Peyer's patch (tissue), 4 donors: ENCODE measurements at regions not wholly inside any gene's neighbourhood (a gene's known extent, or its start where the extent isn't known, plus 50 kb on each side); places are given as distances from the start of the nearest gene placed in this dataset.

Experiments
- DNase-seq, 3 donors: peaks; one replicate each; pipeline ENCODE4 v3.0.0-alpha.2; 2017 to 2019
- H3K27ac ChIP-seq, 4 donors: fragments of 200-600 bp; sonication (generic); one replicate each; pipeline ENCODE4 v1.5.1; 2016 to 2019
- H3K27me3 ChIP-seq, 2 donors: fragments of 200-600 bp; sonication (generic); one replicate each; pipeline ENCODE4 v1.5.1; 2019
- H3K36me3 ChIP-seq, 3 donors: fragments of 200-600 bp; sonication (generic); one replicate each; pipeline ENCODE4 v1.5.1; 2016 to 2019
- H3K4me1 ChIP-seq, 4 donors: fragments of 200-600 bp; sonication (generic); one replicate each; pipeline ENCODE4 v1.5.1; 2016 to 2019
- H3K4me3 ChIP-seq, 4 donors: fragments of 200-600 bp; sonication (generic); 1 replicate in 3 of 4; 2 replicates in 1 of 4; pipeline ENCODE4 v1.5.1; 2016 to 2019; ENCODE audit warnings: mild to moderate bottlenecking in 1 of 4
- H3K9me3 ChIP-seq, 4 donors: fragments of 200-600 bp; sonication (generic); one replicate each; pipeline ENCODE4 v1.5.1; 2016 to 2019; ENCODE audit warnings: mild to moderate bottlenecking in 1 of 4
- POLR2A ChIP-seq, 2 donors: fragments of 450-650 bp; IDR thresholded peaks; one replicate each; pipeline ENCODE4 v1.5.1; 2017; ENCODE audit warnings: antibody characterized with exemption in 2 of 2, mild to moderate bottlenecking in 2 of 2, moderate library complexity in 2 of 2
- TF ChIP-seq, protein P1 (sequence below), 6 experiments: fragments of 450-650 bp in 4 of 6; fragments of 200-600 bp in 2 of 6; sonication (generic) in 1 of 6; IDR thresholded peaks; one replicate each; pipeline ENCODE4 v1.5.1; 2017 to 2019; ENCODE audit warnings: antibody characterized with exemption in 6 of 6, mild to moderate bottlenecking in 3 of 6, moderate library complexity in 1 of 6

DNA sequence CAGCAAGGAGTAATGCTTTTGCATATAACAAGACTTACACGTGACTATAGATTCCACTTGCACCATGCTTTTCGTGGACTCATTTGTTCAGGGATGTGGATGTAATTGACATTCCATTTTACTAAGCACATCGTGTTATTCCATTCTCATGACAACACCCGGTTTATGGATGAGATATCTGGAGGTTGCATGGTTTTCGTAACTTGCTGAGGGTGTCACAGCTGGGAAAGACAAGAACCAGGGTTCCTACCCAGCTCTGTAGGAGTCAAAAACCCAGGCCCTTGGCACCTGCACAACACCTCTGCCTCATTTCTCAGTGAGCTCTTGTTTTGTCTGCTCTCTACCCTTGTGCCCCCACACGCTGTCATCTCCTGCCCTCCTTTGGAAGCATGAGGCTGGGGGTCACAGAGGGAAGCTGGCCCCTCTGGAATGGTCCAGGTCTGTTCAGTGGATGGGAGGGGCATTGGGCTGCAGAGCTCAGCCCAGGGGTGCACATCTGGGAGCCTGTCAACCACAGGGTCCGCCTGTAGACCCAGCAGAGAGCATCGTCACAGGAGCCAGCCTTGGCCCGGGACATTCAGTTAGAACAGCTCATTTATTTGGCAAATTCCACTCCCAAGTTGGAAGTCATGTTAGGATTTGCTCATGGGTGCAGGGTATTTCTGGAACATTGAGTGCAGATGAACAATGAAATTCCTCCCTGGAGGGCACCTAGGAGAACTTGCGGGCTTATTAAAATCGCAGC is 120.1 kb upstream of the TWIST2 start:
- no peak overlapping the region for H3K4me3 ChIP-seq
- TF ChIP-seq, protein P1, sequence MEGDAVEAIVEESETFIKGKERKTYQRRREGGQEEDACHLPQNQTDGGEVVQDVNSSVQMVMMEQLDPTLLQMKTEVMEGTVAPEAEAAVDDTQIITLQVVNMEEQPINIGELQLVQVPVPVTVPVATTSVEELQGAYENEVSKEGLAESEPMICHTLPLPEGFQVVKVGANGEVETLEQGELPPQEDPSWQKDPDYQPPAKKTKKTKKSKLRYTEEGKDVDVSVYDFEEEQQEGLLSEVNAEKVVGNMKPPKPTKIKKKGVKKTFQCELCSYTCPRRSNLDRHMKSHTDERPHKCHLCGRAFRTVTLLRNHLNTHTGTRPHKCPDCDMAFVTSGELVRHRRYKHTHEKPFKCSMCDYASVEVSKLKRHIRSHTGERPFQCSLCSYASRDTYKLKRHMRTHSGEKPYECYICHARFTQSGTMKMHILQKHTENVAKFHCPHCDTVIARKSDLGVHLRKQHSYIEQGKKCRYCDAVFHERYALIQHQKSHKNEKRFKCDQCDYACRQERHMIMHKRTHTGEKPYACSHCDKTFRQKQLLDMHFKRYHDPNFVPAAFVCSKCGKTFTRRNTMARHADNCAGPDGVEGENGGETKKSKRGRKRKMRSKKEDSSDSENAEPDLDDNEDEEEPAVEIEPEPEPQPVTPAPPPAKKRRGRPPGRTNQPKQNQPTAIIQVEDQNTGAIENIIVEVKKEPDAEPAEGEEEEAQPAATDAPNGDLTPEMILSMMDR (IDR thresholded peaks at IDR 0.05), result no peak
- no peaks in the 10 kb centered on the region for H3K36me3 ChIP-seq
- H3K4me1 ChIP-seq, result no peaks in the 10 kb centered on the region
- H3K27ac ChIP-seq, result peak overlapping the region in 2 of 4 donors; percentile 38 to 86
- no peak for DNase-seq
- no peaks in the 10 kb centered on the region for H3K9me3 ChIP-seq
- H3K27me3 ChIP-seq, result no peaks in the 10 kb centered on the region

DNA sequence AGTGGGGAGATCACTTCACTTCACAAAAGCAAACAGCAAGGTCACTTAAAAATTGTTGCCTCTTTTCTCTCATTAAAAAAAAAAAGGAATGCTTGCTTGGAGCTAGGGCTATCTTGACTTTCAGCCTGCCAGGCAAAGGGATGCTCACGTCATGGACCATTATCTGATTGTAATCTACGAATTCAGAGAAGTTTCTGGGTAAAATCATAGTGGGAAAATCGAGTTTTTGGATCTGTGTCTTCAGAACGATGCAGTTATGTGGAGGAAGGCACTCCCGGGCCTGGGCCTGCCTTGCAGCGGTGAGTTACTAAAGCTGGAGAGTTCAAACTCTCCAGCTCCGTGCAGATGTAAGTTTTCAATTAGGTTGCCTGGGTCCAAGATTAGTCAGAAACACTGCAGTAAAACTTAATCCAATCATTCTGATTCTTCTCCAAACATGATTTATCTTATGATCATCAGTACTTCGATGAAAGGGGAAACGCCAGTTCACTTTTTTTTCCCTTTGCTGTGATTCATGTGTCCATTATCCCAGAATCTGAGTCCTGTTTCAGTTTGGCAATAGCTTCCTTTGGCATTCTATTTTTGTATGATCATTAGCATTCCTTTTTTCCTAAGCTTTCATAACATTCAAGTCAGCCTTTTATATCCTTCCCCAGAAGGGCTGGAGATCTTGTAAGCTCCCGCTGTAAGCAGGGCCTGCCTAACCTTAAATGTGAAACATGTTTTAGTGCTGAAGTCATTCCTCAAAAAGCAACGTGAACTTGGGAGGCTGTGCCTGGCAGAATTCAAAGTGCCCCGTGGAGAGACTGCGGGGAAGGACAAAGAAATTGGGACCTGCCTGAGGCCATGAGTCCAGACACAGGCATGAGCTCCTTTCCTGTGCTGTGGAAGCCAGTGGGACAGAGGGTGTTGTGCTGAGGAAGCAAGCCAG is 119.3 kb upstream of the TWIST2 start:
- no peaks in the 10 kb centered on the region for H3K4me1 ChIP-seq
- no peak overlapping the region for H3K4me3 ChIP-seq
- TF ChIP-seq, protein P1 (IDR thresholded peaks at IDR 0.05), result no peak
- no peak for TF ChIP-seq POLR2A (IDR thresholded peaks at IDR 0.05)
- H3K9me3 ChIP-seq, result no peaks in the 10 kb centered on the region
- H3K36me3 ChIP-seq, result no peaks in the 10 kb centered on the region
- DNase-seq, result no peak
- H3K27ac ChIP-seq, result peak overlapping the region in 3 of 4 donors; percentile 22 to 86 (median 56)
- no peaks in the 10 kb centered on the region for H3K27me3 ChIP-seq

DNA sequence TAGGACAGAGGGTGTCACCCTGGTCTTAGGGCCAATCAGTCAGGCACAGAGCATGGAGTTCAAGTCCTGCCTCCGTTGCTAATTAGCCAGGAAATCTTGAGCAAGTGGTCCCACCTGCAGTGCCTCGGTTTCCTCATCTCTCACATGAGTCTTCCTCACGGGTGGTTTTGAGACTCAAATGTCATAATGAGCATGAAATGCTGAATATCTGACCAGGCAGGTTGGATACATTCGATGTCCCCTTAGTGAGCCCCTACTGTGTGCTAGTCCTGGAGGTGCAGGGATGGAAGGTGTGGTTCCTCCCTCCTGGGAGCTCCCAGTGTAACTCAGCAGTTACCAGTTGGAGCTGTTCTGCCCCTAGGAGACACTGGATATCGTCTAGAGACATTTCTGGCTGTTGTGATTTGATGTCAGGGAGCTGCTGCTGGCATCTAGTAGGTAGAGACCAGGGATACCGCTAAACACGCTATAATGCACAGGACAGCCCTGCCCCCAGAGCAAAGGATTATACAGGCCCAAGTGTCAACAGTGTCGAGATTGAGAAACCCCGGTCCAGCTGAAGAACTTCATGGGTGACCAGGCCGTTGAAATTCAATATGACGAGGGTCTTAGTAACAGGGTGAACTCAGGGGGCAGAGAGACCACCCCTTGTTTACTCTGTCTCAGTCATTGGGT is 118.5 kb upstream of the TWIST2 start:
- DNase-seq, result no peak
- H3K9me3 ChIP-seq, result no peaks in the 10 kb centered on the region
- H3K27ac ChIP-seq, result peak overlapping the region in 3 of 4 donors; percentile 22 to 86 (median 56)
- H3K4me3 ChIP-seq, result no peak overlapping the region
- no peaks in the 10 kb centered on the region for H3K27me3 ChIP-seq
- no peaks in the 10 kb centered on the region for H3K4me1 ChIP-seq
- H3K36me3 ChIP-seq, result no peaks in the 10 kb centered on the region
- no peak for TF ChIP-seq POLR2A (IDR thresholded peaks at IDR 0.05)
- TF ChIP-seq, protein P1 (IDR thresholded peaks at IDR 0.05), result no peak

DNA sequence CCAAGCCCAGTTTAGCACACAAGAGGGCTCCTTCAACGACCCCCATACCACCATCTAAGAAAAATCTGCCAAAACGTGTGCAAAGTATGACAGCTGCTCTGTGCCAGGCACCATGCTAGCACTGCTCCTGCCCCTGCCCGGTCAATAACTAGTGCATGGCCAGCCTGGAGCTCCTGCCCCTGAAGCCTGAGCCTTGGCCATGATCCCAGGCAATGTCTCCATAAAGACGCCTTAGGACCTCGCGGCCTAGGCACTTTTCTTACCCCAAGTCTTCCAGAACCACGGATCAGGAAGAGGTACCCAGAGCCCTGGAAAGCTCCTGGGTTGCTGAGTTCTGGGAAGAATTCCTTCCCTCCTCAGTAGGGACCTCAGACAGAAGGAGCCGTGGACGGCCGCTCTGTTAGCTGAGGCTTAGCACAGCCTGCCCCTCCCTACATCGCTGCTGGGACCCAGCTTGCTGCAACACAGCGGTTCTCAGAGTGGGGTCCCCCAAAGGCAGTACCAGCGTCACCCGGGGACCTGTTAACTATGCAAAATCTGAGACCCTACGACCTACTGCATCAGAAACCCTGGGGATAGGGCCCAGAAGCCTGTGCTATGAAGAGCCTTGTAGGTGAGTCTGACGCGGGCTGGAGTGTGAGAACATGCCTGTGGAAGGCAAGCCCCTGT is 117.8 kb upstream of the TWIST2 start:
- H3K27me3 ChIP-seq, result no peaks in the 10 kb centered on the region
- TF ChIP-seq, protein P1 (IDR thresholded peaks at IDR 0.05), result no peak
- TF ChIP-seq POLR2A (IDR thresholded peaks at IDR 0.05), result no peak
- H3K4me3 ChIP-seq, result no peak overlapping the region
- H3K27ac ChIP-seq, result peak overlapping the region in 2 of 4 donors; percentile 56 to 86
- DNase-seq, result no peak
- no peaks in the 10 kb centered on the region for H3K36me3 ChIP-seq
- no peaks in the 10 kb centered on the region for H3K4me1 ChIP-seq
- H3K9me3 ChIP-seq, result no peaks in the 10 kb centered on the region

DNA sequence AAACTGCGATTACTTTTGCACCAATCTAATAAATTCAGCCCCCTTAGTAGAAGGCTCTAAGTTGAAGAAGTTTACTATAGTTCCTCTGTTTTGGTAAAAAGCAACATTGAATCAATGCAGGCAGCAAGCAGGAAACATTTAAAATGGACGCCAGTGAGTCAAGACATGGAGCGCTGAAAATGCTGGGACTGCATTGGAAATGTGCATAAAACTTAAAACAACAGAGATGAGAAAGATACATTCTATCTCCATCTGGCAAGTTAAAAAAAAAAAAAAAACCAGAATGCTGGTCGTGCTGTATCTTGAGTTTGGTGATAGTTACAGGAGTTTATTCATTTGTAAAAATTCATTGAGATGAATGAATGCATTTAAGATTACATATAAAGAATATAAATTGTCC is 117.0 kb upstream of the TWIST2 start:
- no peak for DNase-seq
- Histone ChIP-seq H3K27me3 (no peaks in the 10 kb centered on the region), H3K4me3 (no peak overlapping the region), H3K27ac (no peak overlapping the region), H3K4me1 (no peaks in the 10 kb centered on the region), H3K36me3 (no peaks in the 10 kb centered on the region), H3K9me3 (no peaks in the 10 kb centered on the region)
- TF ChIP-seq POLR2A (IDR thresholded peaks at IDR 0.05), result no peak
- TF ChIP-seq, protein P1 (IDR thresholded peaks at IDR 0.05), result no peak
